SK-N-SH treated with all-trans-retinoic acid at 6 μM for 48 hours (cell line): ENCODE measurements at regions not wholly inside any gene's neighbourhood (a gene's known extent, or its start where the extent isn't known, plus 50 kb on each side); places are given as distances from the start of the nearest gene placed in this dataset.
A peak's percentile ranks its signal among the peaks of the same experiment; 100 is the strongest.

Experiments used
- ATAC-seq: fragments of 200-7000 bp; cut with Tn5 transposase; 3 replicates; pipeline ENCODE4 v1.9.1; 2020; ENCODE audit warnings: mild to moderate bottlenecking, moderate library complexity
- ARNTL ChIP-seq: fragments of 450-650 bp; formaldehyde crosslinking; IDR thresholded peaks from 2 replicates; pipeline ENCODE4 v1.5.0; 2020; ENCODE audit warnings: low read depth, mild to moderate bottlenecking, moderate library complexity, borderline replicate concordance
- BACH2 ChIP-seq: fragments of 250-450 bp; sonication (Bioruptor Pico); IDR thresholded peaks from 2 replicates; pipeline ENCODE4 v1.9.0; 2021; ENCODE audit warnings: mild to moderate bottlenecking, borderline replicate concordance
- CSDC2 ChIP-seq: fragments of 250-450 bp; sonication (Bioruptor Pico); IDR thresholded peaks from 2 replicates; pipeline ENCODE4 v1.5.0; 2020; ENCODE audit warnings: mild to moderate bottlenecking, moderate library complexity
- ESRRG ChIP-seq: fragments of 250-450 bp; sonication (Bioruptor Pico); IDR thresholded peaks from 2 replicates; pipeline ENCODE4 v1.6.1; 2021; ENCODE audit warnings: mild to moderate bottlenecking
- GLIS3 ChIP-seq: fragments of 250-450 bp; sonication (Bioruptor Pico); IDR thresholded peaks from 2 replicates; pipeline ENCODE4 v1.5.0; 2020; ENCODE audit warnings: mild to moderate bottlenecking, moderate library complexity
- ISL1 ChIP-seq: fragments of 250-450 bp; sonication (Bioruptor Pico); IDR thresholded peaks from 2 replicates; pipeline ENCODE4 v2.1.2; 2022; ENCODE audit warnings: mild to moderate bottlenecking, moderate library complexity
- OSR1 ChIP-seq: fragments of 250-450 bp; sonication (Bioruptor Pico); IDR thresholded peaks from 2 replicates; pipeline ENCODE4 v1.8.0; 2022; ENCODE audit warnings: moderate library complexity, mild to moderate bottlenecking, inconsistent platforms
- PPARA ChIP-seq: fragments of 250-450 bp; sonication (Bioruptor Pico); IDR thresholded peaks from 2 replicates; pipeline ENCODE4 v1.5.0; 2020; ENCODE audit warnings: mild to moderate bottlenecking, borderline replicate concordance
- RARB ChIP-seq: fragments of 250-450 bp; sonication (Bioruptor Pico); IDR thresholded peaks from 2 replicates; pipeline ENCODE4 v1.8.0; 2021; ENCODE audit warnings: mild to moderate bottlenecking, moderate library complexity
- SNAI2 ChIP-seq: fragments of 250-450 bp; sonication (Bioruptor Pico); IDR thresholded peaks from 2 replicates; pipeline ENCODE4 v1.5.0; 2020; ENCODE audit warnings: mild to moderate bottlenecking, moderate library complexity
- TCF4 ChIP-seq: fragments of 250-450 bp; sonication (Bioruptor Pico); IDR thresholded peaks from 2 replicates; pipeline ENCODE4 v1.8.0; 2021; ENCODE audit warnings: mild to moderate bottlenecking, moderate library complexity, borderline replicate concordance
- TOX ChIP-seq: fragments of 250-450 bp; sonication (Bioruptor Pico); IDR thresholded peaks from 2 replicates; pipeline ENCODE4 v1.8.0; 2021; ENCODE audit warnings: mild to moderate bottlenecking, moderate library complexity, borderline replicate concordance
- ZC3H10 ChIP-seq: fragments of 250-450 bp; sonication (Bioruptor Pico); IDR thresholded peaks from 2 replicates; pipeline ENCODE4 v1.5.1; 2021; ENCODE audit warnings: mild to moderate bottlenecking, moderate library complexity
- ZFP3 ChIP-seq: fragments of 250-450 bp; sonication (Bioruptor Pico); IDR thresholded peaks from 2 replicates; pipeline ENCODE4 v1.5.0; 2020; ENCODE audit warnings: mild to moderate bottlenecking, moderate library complexity
- ZFP30 ChIP-seq: fragments of 450-650 bp; formaldehyde crosslinking; IDR thresholded peaks from 2 replicates; pipeline ENCODE4 v1.5.0; 2022; ENCODE audit warnings: mild to moderate bottlenecking, moderate library complexity
- ZNF565 ChIP-seq: fragments of 450-650 bp; formaldehyde crosslinking; conservative IDR thresholded peaks from 2 replicates; pipeline ENCODE4 v1.5.0; 2020; ENCODE audit warnings: low read depth, mild to moderate bottlenecking, moderate library complexity
- ZNF70 ChIP-seq: fragments of 450-650 bp; formaldehyde crosslinking; IDR thresholded peaks from 2 replicates; pipeline ENCODE4 v1.5.0; 2020; ENCODE audit warnings: mild to moderate bottlenecking, moderate library complexity
- ZNF8 ChIP-seq: fragments of 450-650 bp; formaldehyde crosslinking; IDR thresholded peaks from 2 replicates; pipeline ENCODE4 v1.5.0; 2020; ENCODE audit warnings: mild to moderate bottlenecking, moderate library complexity
- TF ChIP-seq, protein P1 (sequence below): fragments of 250-450 bp; sonication (Bioruptor Pico); IDR thresholded peaks from 2 replicates; pipeline ENCODE4 v1.5.1; 2020; ENCODE audit warnings: low read depth, mild to moderate bottlenecking, moderate library complexity
- TF ChIP-seq, protein P2 (sequence below): fragments of 250-450 bp; sonication (Bioruptor Pico); IDR thresholded peaks from 2 replicates; pipeline ENCODE4 v1.5.0; 2020; ENCODE audit warnings: mild to moderate bottlenecking, moderate library complexity
- TF ChIP-seq, protein P3 (sequence below): fragments of 250-450 bp; sonication (Bioruptor Pico); IDR thresholded peaks from 2 replicates; pipeline ENCODE4 v1.8.0; 2021; ENCODE audit warnings: low read depth, mild to moderate bottlenecking, moderate library complexity, borderline replicate concordance
- TF ChIP-seq, protein P4 (sequence below): fragments of 250-450 bp; sonication (Bioruptor Pico); IDR thresholded peaks from 2 replicates; pipeline ENCODE4 v1.5.1; 2021; ENCODE audit warnings: mild to moderate bottlenecking, moderate library complexity
- TF ChIP-seq, protein P5 (sequence below): fragments of 250-450 bp; sonication (Bioruptor Pico); IDR thresholded peaks from 2 replicates; pipeline ENCODE4 v1.8.0; 2020; ENCODE audit warnings: mild to moderate bottlenecking, moderate library complexity, borderline replicate concordance

DNA sequence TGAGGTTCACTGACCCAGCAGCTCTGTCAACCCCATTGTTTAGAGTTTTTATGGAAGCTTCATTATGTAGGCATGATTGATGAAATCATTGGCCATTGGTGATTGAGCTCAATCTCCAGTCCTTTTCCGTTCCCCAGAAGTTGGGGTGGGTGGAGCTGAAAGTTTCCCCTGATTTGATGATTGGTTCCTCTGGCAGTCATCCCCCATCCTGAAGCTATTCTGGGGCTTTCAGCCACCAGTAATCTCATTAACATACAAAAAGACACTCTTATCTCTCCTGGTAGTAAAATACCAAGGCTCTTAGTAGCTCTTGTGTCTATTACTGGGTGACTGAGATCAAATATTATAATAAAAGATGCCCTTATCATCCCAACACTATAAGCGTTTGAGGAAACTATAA lies 67.1 kb downstream of the TANC2 start:
- TF ChIP-seq ZFP30 (CRISPR knock-in tag) (no peak), ZC3H10 (no peak), ZFP3 (CRISPR knock-in tag) (no peak), ISL1 (CRISPR knock-in tag) (no peak), PPARA (CRISPR knock-in tag) (no peak), OSR1 (no peak), ZNF565 (CRISPR knock-in tag) (no peak), BACH2 (CRISPR knock-in tag) (no peak), ESRRG (CRISPR knock-in tag) (no peak), CSDC2 (CRISPR knock-in tag) (no peak), TCF4 (CRISPR knock-in tag) (no peak), ZNF70 (no peak), ZNF8 (CRISPR knock-in tag) (no peak), ARNTL (CRISPR knock-in tag) (no peak), SNAI2 (CRISPR knock-in tag) (no peak)
- TF ChIP-seq, protein P1, sequence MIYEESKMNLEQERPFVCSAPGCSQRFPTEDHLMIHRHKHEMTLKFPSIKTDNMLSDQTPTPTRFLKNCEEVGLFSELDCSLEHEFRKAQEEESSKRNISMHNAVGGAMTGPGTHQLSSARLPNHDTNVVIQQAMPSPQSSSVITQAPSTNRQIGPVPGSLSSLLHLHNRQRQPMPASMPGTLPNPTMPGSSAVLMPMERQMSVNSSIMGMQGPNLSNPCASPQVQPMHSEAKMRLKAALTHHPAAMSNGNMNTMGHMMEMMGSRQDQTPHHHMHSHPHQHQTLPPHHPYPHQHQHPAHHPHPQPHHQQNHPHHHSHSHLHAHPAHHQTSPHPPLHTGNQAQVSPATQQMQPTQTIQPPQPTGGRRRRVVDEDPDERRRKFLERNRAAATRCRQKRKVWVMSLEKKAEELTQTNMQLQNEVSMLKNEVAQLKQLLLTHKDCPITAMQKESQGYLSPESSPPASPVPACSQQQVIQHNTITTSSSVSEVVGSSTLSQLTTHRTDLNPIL (CRISPR knock-in tag), result no peak
- TF ChIP-seq, protein P2, sequence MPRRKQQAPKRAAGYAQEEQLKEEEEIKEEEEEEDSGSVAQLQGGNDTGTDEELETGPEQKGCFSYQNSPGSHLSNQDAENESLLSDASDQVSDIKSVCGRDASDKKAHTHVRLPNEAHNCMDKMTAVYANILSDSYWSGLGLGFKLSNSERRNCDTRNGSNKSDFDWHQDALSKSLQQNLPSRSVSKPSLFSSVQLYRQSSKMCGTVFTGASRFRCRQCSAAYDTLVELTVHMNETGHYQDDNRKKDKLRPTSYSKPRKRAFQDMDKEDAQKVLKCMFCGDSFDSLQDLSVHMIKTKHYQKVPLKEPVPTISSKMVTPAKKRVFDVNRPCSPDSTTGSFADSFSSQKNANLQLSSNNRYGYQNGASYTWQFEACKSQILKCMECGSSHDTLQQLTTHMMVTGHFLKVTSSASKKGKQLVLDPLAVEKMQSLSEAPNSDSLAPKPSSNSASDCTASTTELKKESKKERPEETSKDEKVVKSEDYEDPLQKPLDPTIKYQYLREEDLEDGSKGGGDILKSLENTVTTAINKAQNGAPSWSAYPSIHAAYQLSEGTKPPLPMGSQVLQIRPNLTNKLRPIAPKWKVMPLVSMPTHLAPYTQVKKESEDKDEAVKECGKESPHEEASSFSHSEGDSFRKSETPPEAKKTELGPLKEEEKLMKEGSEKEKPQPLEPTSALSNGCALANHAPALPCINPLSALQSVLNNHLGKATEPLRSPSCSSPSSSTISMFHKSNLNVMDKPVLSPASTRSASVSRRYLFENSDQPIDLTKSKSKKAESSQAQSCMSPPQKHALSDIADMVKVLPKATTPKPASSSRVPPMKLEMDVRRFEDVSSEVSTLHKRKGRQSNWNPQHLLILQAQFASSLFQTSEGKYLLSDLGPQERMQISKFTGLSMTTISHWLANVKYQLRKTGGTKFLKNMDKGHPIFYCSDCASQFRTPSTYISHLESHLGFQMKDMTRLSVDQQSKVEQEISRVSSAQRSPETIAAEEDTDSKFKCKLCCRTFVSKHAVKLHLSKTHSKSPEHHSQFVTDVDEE (CRISPR knock-in tag), result no peak
- TF ChIP-seq, protein P3, sequence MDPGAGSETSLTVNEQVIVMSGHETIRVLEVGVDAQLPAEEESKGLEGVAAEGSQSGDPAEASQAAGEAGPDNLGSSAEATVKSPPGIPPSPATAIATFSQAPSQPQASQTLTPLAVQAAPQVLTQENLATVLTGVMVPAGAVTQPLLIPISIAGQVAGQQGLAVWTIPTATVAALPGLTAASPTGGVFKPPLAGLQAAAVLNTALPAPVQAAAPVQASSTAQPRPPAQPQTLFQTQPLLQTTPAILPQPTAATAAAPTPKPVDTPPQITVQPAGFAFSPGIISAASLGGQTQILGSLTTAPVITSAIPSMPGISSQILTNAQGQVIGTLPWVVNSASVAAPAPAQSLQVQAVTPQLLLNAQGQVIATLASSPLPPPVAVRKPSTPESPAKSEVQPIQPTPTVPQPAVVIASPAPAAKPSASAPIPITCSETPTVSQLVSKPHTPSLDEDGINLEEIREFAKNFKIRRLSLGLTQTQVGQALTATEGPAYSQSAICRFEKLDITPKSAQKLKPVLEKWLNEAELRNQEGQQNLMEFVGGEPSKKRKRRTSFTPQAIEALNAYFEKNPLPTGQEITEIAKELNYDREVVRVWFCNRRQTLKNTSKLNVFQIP (CRISPR knock-in tag), result no peak
- TF ChIP-seq, protein P4, sequence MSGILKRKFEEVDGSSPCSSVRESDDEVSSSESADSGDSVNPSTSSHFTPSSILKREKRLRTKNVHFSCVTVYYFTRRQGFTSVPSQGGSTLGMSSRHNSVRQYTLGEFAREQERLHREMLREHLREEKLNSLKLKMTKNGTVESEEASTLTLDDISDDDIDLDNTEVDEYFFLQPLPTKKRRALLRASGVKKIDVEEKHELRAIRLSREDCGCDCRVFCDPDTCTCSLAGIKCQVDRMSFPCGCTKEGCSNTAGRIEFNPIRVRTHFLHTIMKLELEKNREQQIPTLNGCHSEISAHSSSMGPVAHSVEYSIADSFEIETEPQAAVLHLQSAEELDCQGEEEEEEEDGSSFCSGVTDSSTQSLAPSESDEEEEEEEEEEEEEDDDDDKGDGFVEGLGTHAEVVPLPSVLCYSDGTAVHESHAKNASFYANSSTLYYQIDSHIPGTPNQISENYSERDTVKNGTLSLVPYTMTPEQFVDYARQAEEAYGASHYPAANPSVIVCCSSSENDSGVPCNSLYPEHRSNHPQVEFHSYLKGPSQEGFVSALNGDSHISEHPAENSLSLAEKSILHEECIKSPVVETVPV (CRISPR knock-in tag), result no peak
- TF ChIP-seq, protein P5, sequence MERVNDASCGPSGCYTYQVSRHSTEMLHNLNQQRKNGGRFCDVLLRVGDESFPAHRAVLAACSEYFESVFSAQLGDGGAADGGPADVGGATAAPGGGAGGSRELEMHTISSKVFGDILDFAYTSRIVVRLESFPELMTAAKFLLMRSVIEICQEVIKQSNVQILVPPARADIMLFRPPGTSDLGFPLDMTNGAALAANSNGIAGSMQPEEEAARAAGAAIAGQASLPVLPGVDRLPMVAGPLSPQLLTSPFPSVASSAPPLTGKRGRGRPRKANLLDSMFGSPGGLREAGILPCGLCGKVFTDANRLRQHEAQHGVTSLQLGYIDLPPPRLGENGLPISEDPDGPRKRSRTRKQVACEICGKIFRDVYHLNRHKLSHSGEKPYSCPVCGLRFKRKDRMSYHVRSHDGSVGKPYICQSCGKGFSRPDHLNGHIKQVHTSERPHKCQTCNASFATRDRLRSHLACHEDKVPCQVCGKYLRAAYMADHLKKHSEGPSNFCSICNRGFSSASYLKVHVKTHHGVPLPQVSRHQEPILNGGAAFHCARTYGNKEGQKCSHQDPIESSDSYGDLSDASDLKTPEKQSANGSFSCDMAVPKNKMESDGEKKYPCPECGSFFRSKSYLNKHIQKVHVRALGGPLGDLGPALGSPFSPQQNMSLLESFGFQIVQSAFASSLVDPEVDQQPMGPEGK (CRISPR knock-in tag), result no peak
- ATAC-seq, result no peak

DNA sequence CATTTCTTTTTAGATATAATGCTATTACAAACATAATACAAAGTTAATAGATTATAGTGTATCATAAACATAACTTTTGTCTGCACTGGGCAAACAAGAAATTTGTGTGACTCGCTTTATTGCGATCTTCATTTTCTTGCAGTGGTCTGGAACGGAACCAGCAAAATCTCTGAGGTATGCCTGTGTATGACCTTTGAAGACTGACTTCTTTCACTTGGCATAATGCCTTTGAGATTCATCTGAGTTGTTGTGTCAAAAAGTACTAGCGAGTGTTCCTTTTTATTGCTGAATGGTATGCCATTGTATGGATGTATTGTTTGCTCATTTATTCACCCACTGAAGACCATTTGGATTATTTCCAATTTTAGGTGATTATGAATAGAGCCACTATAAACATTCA lies 69.2 kb downstream of the TANC2 start:
- peak; percentile 44; the same call in 2 of the 3 replicates for ATAC-seq
- TF ChIP-seq ZC3H10, result no peak
- TF ChIP-seq GLIS3 (CRISPR knock-in tag), result no peak
- TF ChIP-seq, protein P2 (CRISPR knock-in tag), result no peak
- no peak for TF ChIP-seq BACH2 (CRISPR knock-in tag)
- no peak for TF ChIP-seq ESRRG (CRISPR knock-in tag)
- TF ChIP-seq, protein P1 (CRISPR knock-in tag), result no peak
- no peak for TF ChIP-seq RARB (CRISPR knock-in tag)
- no peak for TF ChIP-seq PPARA (CRISPR knock-in tag)
- TF ChIP-seq, protein P3 (CRISPR knock-in tag), result no peak
- TF ChIP-seq, protein P4 (CRISPR knock-in tag), result no peak
- no peak for TF ChIP-seq TOX
- TF ChIP-seq SNAI2 (CRISPR knock-in tag), result no peak
- no peak for TF ChIP-seq ARNTL (CRISPR knock-in tag)
